Fibroblast of mammary gland (primary cell): ENCODE measurements at regions not wholly inside any gene's neighbourhood (a gene's known extent, or its start where the extent isn't known, plus 50 kb on each side); places are given as distances from the start of the nearest gene placed in this dataset.
A peak's percentile ranks its signal among the peaks of the same experiment; 100 is the strongest.
"Not testable (repeated sequence)": the region's sequence is repeated elsewhere in the genome, so short reads cannot be mapped to it uniquely, and the experiment has no call there.

Experiments
- DNase-seq: peaks from one replicate; pipeline ENCODE4 v3.0.0-alpha.2; 2010; ENCODE audit warnings: low read depth
- H3K4me3 ChIP-seq: 2 replicates; pipeline ENCODE4 v1.5.1; 2011; ENCODE audit warnings: low read depth, mild to moderate bottlenecking, low read length, moderate library complexity; ENCODE audit not compliant: control insufficient read depth
- TF ChIP-seq, protein P1 (sequence below): conservative IDR thresholded peaks from 2 replicates; pipeline ENCODE4 v1.5.1; 2011; ENCODE audit warnings: low read depth, low read length, inconsistent platforms; ENCODE audit not compliant: control insufficient read depth, insufficient read depth

DNA sequence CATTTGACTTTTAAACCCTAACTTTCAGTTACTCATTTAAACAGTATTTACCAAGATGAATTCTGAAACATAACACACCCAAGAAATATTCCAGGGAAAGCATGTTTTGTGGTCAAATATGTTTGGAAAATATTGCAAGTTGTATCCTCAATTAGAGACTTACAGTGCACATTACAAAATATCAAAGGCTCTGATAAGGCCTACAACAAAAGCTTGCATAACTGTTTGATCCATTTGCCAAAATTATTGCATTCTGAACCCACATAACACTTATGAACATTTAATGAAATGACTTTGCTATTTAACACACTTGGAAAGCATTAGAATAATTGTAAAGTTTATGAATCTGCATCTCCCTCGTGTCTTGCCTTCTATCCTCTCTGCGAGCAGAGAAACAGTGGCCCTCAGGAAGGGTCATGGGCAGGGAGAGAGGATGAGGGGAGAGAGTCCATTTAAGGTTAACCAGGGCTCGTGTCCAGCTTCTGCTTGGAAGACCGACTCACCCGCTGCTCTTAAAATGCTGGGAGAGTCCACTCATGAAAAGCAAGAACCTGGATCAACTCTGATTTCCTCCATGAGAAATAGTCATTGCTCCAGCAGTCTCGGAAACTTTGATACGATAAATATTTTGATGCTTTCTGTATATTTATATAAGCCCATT lies 408.2 kb upstream of the ZMIZ1 start:
- TF ChIP-seq, protein P1, sequence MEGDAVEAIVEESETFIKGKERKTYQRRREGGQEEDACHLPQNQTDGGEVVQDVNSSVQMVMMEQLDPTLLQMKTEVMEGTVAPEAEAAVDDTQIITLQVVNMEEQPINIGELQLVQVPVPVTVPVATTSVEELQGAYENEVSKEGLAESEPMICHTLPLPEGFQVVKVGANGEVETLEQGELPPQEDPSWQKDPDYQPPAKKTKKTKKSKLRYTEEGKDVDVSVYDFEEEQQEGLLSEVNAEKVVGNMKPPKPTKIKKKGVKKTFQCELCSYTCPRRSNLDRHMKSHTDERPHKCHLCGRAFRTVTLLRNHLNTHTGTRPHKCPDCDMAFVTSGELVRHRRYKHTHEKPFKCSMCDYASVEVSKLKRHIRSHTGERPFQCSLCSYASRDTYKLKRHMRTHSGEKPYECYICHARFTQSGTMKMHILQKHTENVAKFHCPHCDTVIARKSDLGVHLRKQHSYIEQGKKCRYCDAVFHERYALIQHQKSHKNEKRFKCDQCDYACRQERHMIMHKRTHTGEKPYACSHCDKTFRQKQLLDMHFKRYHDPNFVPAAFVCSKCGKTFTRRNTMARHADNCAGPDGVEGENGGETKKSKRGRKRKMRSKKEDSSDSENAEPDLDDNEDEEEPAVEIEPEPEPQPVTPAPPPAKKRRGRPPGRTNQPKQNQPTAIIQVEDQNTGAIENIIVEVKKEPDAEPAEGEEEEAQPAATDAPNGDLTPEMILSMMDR, result no peak
- no peak overlapping the region for H3K4me3 ChIP-seq
- DNase-seq, result no peak

DNA sequence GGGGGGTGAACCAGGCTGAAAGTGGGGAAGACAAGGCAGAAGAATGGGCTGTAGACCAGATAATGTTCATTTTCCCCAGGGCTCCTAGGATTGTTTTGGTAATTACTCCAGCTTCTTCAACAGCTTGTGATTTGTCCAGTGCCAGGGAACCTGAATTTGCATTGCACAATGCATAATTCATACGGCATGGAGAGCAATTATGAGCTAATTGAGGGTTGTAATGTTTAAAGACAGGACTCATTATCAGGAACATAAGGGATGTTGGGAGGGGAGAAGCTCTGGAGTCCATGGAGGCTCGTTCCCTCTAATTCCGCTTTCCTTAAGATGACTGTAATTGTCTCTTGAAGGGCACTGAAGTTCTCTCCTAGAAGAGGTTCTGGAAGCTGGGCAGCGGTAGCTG lies 405.0 kb upstream of the ZMIZ1 start:
- no peak for DNase-seq
- H3K4me3 ChIP-seq, result no peak overlapping the region
- TF ChIP-seq, protein P1, result no peak

DNA sequence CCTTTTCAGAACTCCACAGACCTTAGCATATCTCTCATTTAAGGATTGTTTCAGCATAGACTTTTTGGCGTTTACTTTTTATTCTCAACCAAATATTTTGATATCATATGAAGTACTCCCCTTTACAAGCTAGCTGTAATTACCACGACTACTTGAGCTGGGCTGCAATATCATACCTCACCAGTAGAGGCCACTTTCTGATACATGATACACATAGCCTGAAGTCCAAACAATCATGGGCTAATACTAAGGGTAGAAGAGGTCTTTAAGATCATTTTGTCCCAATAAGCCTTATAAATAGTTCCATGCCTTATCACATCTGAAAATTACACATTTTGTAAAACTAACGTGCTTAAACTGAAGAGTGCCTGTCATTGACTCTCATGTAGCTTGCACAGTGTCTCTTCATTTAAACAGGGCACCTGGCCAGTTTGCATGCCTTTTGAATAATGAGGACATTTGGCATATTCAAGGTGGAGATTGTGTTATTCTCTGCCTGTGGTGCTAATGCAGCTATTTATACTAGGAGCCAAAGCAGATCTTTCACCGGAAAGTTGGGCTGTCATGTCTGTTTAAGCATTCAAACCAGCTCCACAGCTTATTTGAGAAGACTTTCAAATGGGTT lies 403.7 kb upstream of the ZMIZ1 start:
- DNase-seq, result peak; percentile 65
- no peak overlapping the region for H3K4me3 ChIP-seq

DNA sequence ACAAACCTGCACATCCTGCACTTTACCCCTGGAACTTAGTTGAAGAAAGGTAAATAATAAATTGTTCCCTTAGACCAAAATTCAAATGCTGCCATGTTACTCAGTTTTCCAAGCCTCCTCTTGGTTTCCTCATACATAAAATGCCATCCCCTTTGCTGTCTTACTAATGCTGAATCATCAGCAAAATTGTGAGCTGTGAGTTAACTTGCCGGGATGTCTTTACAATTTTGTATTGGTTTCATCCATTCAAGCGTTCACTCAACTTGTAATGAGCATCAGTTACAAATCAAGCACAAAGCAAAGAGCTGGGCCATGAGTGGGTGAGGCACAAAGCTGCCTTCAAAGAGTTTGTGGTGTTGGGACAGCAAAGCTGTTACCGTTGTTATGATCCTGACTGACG lies 395.8 kb upstream of the ZMIZ1 start:
- no peak overlapping the region for H3K4me3 ChIP-seq
- TF ChIP-seq, protein P1, result no peak
- peak; percentile 61 for DNase-seq

More for the DNA sequence above, 403.7 kb upstream of the ZMIZ1 start:
- TF ChIP-seq, protein P1, result peak; percentile 71

DNA sequence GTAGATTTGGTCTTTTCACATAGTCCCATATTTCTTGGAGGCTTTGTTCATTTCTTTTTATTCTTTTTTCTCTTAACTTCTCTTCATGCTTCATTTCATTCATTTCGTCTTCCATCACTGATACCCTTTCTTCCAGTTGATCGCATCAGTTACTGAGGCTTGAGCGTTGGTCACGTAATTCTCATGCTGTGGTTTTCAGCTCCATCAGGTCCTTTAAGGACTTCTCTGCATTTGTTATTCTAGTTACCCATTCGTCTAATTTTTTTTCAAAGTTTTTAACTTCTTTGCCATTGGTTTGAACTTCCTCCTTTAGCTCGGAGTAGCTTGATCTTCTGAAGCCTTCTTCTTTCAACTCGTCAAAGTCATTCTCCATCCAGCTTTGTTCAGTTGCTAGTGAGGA lies 387.6 kb upstream of the ZMIZ1 start:
- DNase-seq, H3K4me3 ChIP-seq: not testable (repeated sequence)

DNA sequence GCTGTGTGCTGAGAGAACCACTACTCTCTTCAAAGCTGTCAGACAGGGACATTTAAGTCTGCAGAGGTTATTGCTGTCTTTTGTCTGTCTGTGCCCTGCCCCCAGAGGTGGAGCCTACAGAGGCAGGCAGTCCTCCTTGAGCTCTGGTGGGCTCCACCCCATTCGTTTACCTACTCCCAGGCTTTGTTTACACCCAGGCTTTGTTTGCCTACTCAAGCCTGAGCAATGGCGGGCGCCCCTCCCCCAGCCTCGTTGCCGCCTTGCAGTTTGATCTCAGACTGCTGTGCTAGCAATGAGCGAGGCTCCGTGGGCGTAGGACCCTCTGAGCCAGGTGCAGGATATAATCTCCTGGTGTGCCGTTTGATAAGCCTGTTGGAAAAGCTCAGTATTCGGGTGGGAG lies 386.8 kb upstream of the ZMIZ1 start:
- not testable (repeated sequence) for H3K4me3 ChIP-seq, DNase-seq

DNA sequence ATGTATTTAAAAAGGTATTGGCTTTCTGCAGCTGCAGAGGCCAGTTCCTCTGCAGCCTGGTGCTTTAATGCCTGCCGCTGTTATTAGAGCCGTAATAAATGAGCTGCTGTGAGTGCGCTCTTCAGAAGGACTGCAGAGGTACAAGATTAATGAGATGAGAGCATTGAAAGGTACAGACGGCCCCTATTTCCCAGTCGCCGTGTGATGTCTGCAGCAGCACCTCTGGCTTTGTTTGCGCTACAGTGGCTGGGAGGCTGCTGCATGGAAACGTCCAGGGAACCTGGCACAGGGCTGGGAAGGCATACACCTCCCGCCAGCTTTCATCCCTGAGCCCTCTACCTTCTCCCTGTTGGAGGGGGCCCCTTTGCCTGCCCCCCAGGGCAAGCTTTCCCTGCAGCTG lies 383.8 kb upstream of the ZMIZ1 start:
- no peak overlapping the region for H3K4me3 ChIP-seq
- DNase-seq, result no peak
- TF ChIP-seq, protein P1, result no peak

DNA sequence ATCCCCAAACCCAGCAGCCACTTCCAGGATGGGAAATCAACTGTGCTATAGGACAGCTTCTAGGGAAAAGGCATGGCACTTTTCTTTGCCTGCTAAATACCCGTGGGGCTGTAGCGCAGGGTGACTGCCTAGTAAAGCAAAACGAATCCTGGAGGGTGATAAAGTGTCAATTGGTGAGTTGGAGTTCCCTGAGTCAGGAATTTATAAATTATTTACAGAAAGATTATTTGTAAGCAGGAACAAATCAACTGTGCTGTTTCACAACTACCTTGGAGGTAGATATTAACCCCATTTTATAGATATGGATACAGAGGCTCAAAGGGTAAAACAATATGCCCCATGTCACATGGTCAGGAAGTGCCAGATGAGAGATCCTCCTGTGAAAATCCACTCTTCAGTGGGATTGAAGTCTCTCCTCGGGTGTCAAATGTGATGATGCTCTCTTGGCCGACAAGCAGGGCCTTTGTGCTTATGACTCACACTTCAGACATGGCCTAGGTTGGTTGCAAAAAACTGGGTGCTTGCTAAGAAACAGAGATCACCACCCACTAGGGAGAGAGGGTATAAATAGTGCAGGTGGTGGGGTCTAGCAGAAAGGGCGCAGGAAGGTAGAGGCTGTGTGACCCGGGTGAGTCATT lies 383.2 kb upstream of the ZMIZ1 start:
- TF ChIP-seq, protein P1, result no peak
- H3K4me3 ChIP-seq, result no peak overlapping the region
- DNase-seq, result peak; percentile 42
